ENCODE measurements at regions not wholly inside any gene's neighbourhood (a gene's known extent, or its start where the extent isn't known, plus 50 kb on each side); places are given as distances from the start of the nearest gene placed in this dataset.

- TF ChIP-seq, protein P1, sequence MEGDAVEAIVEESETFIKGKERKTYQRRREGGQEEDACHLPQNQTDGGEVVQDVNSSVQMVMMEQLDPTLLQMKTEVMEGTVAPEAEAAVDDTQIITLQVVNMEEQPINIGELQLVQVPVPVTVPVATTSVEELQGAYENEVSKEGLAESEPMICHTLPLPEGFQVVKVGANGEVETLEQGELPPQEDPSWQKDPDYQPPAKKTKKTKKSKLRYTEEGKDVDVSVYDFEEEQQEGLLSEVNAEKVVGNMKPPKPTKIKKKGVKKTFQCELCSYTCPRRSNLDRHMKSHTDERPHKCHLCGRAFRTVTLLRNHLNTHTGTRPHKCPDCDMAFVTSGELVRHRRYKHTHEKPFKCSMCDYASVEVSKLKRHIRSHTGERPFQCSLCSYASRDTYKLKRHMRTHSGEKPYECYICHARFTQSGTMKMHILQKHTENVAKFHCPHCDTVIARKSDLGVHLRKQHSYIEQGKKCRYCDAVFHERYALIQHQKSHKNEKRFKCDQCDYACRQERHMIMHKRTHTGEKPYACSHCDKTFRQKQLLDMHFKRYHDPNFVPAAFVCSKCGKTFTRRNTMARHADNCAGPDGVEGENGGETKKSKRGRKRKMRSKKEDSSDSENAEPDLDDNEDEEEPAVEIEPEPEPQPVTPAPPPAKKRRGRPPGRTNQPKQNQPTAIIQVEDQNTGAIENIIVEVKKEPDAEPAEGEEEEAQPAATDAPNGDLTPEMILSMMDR (IDR thresholded peaks at IDR 0.05) = no peak
- no peak for DNase-seq (ENCODE audit: low spot score)
- Histone ChIP-seq H3K27ac (no peak overlapping the region), H3K4me3 (no peak overlapping the region)
Observed at GRCh38 chr9:109916316-109916715, 136.3 kb downstream of the PALM2AKAP2 start.

DNA sequence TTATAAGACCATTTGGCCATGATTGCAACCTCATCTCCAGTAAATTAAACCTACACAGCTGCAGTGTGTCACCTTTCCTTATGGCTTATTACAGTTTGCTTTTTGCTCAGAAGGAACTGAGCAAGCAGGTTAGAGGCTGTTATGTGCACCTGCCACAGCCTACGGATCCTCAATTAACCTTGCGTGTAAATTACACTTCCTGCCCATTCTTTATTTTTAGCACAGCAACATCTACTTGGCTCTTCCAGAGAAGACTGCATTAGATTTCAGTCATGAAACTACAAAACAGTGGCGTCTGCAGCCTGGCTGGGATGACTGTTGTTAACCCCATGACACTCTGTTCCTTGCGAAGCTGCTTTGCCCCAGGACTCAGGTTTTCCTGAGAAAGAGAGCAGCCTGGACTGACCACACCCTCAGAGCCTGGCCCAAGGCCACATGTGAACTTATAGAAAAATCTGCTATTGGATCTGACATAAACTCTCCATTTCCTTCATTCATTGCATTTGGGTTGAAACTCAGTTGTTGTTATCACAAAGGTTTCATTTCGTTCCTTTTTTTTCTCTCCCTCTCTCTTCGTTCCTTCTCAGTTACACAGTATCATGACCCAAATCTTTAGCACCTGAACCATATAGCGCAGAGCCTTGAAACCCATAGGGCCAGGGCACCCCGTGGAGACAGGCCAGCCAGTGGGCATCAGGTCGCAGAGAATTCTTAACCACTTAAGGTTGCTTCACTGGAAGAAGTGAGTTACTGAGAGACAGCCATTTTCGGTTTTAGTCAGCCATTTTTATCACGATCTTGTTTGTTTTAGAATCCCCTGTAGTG lies 138.6 kb downstream of the PALM2AKAP2 start:
- TF ChIP-seq, protein P1 (IDR thresholded peaks at IDR 0.05) = no peak
- no peak overlapping the region for H3K27ac ChIP-seq
- no peak for DNase-seq (ENCODE audit: low spot score)
- H3K4me3 ChIP-seq = no peak overlapping the region

DNA sequence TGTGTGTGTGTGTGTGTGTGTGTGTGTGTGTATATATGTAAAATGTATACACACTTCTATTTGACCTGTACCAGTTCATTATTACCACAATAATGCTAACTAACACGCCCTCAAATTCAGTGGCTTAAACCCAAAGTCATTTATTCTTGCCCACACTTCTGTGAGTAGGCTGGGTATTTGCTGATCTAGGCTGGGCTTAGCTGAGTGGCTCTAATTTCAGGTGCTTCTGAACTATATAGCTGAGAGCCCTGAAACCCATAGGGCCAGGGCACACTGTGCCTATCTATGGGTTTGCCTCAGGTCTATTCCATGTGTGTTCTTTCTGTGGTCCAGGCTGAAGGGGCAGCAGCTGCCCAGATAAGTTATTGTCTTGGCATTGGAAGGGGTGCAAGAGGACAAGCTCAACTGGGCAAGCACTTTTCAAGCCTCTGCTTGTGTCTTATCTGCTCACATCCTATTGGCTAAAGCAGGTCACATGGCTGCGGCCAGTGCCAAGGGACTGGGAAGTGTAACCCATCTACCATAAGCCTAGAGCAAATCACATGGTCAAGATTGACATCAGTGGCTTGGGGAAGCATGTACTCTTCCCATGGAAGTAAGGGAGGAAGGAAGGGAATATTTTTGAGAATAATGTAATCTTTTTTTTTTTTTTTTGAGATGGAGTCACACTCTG lies 139.9 kb downstream of the PALM2AKAP2 start:
- DNase-seq (ENCODE audit: low spot score) = no peak
- TF ChIP-seq, protein P1 (IDR thresholded peaks at IDR 0.05) = no peak
- Histone ChIP-seq H3K4me3 (no peak overlapping the region), H3K27ac (no peak overlapping the region)

DNA sequence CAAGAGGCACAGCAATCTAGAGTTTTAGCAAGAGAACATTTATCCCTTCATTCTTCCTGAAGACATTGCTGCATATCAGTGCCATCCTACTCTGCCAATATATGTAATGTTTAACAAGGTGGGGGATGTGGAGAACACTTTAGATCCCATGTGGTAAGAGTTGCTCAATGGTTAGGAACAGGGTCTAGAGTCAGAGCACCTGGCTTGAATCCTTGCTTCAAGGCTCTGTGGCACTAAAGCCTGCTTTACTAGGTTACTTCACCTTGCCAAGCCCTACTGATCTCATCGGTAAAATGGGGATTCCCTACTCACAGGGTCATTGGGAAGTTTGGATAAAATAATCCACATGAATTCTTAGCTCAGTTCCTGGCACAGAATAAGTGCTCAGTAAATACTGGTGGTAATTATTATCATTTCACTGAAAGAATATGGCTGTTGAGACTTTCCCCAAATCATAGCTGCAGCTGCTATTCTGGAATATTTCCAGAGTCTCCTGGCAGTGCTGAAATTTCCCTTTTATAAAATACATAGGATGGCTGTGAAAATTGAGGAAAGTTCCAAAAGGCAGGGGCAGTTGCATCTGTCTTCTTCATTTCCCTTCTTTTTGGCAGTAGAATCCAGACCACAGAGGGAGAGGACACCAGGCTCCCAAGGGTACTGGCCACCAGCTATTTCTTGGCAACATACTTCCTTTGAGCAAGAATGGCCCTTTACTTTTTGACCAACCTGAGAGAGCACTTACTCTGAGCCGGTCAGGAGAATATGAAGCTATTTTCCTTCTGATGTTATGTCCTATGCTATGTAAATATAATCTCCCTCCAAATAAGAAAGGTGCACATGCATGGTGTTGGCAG lies 142.8 kb downstream of the PALM2AKAP2 start:
- TF ChIP-seq, protein P1 (IDR thresholded peaks at IDR 0.05) = no peak
- Histone ChIP-seq H3K4me3 (no peak overlapping the region), H3K27ac (no peak overlapping the region)
- DNase-seq (ENCODE audit: low spot score) = no peak

DNA sequence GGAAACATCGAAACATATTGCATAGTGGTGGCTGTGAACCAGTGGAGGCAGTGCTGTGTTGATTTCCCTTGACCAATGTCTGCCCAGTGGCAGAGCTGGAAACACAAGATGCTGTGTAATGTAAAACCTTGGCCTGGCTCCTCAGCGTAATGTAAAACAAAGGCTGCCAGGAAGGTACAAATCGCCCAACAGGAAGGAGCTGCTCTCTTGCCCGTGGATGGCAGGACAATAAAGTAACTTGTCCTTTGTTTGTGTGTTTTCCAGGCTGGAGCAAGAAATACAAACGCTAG lies 143.4 kb downstream of the PALM2AKAP2 start:
- DNase-seq (ENCODE audit: low spot score) = no peak
- Histone ChIP-seq H3K27ac (no peak overlapping the region), H3K4me3 (no peak overlapping the region)
- TF ChIP-seq, protein P1 (IDR thresholded peaks at IDR 0.05) = no peak

GRCh38 chr9:109923806-109924205 lies 143.8 kb downstream of the PALM2AKAP2 start:
- TF ChIP-seq, protein P1 (IDR thresholded peaks at IDR 0.05) = no peak
- no peak overlapping the region for H3K27ac ChIP-seq
- no peak overlapping the region for H3K4me3 ChIP-seq
- no peak for DNase-seq (ENCODE audit: low spot score)

Data from coronary artery (tissue), 2 donors.